Ovary (tissue), 3 donors: ENCODE measurements at regions not wholly inside any gene's neighbourhood (a gene's known extent, or its start where the extent isn't known, plus 50 kb on each side); places are given as distances from the start of the nearest gene placed in this dataset.

Source experiments
- EP300 ChIP-seq: sonication (generic); formaldehyde crosslinking; IDR thresholded peaks from one replicate; pipeline ENCODE4 v1.6.1; 2017; ENCODE audit warnings: antibody characterized with exemption
- POLR2A ChIP-seq: fragments of 450-650 bp; IDR thresholded peaks from one replicate; pipeline ENCODE4 v1.6.1; 2017; ENCODE audit warnings: antibody characterized with exemption, mild to moderate bottlenecking, moderate library complexity
- TF ChIP-seq, protein P1 (sequence below), 3 donors: fragments of 450-650 bp in 2 of 3; fragments of 200-600 bp in 1 of 3; IDR thresholded peaks; one replicate each; pipeline versions ENCODE4 v1.5.1 to v1.8.0; 2016 to 2022; ENCODE audit warnings: antibody characterized with exemption in 3 of 3, mild to moderate bottlenecking in 1 of 3
- donor health status: DM: no; HTN: no; CAD: no.

DNA sequence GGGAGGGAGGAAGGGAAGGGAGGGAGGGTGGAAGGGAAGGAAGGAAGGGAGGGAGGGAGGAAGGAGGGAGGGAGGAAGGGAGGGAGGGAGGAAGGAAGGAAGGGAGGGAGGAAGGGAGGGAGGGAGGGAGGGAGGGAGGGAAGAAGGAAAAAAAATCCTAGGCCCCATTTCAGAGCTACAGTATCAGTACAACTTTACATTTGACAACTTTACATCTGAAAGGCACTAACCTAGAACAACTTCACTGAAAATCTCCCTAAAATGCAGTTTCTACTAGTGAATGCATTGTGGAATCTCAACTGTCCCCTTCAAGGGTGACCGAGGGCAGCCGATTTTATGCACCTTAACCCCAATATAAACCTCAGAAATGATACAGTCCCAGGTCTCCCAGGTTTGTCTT, 259.8 kb upstream of the GALNT17 start:
- TF ChIP-seq, protein P1, sequence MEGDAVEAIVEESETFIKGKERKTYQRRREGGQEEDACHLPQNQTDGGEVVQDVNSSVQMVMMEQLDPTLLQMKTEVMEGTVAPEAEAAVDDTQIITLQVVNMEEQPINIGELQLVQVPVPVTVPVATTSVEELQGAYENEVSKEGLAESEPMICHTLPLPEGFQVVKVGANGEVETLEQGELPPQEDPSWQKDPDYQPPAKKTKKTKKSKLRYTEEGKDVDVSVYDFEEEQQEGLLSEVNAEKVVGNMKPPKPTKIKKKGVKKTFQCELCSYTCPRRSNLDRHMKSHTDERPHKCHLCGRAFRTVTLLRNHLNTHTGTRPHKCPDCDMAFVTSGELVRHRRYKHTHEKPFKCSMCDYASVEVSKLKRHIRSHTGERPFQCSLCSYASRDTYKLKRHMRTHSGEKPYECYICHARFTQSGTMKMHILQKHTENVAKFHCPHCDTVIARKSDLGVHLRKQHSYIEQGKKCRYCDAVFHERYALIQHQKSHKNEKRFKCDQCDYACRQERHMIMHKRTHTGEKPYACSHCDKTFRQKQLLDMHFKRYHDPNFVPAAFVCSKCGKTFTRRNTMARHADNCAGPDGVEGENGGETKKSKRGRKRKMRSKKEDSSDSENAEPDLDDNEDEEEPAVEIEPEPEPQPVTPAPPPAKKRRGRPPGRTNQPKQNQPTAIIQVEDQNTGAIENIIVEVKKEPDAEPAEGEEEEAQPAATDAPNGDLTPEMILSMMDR (IDR thresholded peaks at IDR 0.05): no peak
- TF ChIP-seq POLR2A: no peak
- no peak for TF ChIP-seq EP300
